Inflammatory macrophage treated with lipopolysaccharide for 4 hours (primary cell): ENCODE measurements at regions not wholly inside any gene's neighbourhood (a gene's known extent, or its start where the extent isn't known, plus 50 kb on each side); places are given as distances from the start of the nearest gene placed in this dataset.
"Not testable (repeated sequence)": the region's sequence is repeated elsewhere in the genome, so short reads cannot be mapped to it uniquely, and the experiment has no call there.

Experiments
- DNase-seq: peaks from one replicate; pipeline ENCODE4 v3.0.0-alpha.2; 2020

DNA sequence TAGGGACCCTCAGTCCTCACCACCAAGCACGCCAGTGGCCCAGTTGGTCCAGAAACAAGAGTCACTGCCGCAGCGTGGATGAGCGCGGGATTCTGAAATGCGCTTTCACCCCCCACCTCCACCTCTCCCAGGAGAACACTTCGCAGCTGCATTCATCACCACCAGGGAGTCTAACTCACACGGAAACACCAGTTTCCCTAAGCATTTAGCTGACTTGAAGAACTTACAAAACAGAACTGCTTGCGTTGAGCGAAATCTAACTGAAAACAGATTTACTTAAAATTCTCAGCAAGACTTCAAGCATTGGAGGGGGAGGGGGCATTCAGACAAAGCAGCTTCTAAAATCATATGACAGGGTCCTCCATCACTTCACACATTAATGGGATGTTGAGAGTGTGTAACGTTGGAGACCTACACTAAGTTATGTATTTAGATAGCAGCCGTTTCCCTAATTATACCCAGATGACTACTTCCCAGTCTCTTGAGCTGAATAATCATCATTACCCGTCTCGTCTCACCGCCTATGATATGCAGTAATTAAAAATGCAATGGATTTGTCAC, 258.2 kb upstream of the IRS2 start:
- no peak for DNase-seq

DNA sequence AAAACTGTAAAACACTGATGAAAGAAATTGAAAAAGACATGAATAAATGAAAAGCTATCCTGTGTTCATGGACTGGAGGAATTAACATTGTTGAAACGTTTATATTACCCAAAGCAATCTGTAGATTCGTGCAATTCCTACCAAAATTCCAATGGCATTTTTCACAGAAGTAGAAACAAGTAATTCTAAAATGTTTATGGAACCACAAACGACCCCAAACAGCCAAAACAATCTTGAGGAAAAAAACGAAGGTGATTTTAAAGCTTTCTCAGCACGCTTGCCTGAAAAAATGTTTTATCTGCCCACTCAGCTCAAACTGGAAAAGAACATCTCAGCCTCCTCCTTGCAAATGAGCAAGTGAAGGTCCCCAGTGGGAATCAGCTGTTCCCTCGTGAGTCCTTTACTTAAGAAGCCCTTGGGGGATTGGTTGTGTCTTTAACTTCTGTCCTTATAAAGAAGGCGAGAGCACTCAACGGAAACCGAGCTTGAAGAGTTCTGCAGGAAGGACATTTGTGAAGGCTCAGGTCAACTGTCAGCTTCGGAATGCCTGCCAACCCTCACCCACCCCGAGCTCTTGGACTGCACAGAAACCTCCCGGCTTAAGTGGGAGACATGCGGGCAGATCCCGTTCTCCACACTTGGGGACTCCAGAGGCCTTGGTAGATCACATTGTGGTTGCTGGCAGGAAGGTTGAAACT, 256.0 kb upstream of the IRS2 start:
- DNase-seq, result no peak

GRCh38 chr13:110041638-110042037, 255.3 kb upstream of the IRS2 start:
- DNase-seq, result not testable (repeated sequence)

DNA sequence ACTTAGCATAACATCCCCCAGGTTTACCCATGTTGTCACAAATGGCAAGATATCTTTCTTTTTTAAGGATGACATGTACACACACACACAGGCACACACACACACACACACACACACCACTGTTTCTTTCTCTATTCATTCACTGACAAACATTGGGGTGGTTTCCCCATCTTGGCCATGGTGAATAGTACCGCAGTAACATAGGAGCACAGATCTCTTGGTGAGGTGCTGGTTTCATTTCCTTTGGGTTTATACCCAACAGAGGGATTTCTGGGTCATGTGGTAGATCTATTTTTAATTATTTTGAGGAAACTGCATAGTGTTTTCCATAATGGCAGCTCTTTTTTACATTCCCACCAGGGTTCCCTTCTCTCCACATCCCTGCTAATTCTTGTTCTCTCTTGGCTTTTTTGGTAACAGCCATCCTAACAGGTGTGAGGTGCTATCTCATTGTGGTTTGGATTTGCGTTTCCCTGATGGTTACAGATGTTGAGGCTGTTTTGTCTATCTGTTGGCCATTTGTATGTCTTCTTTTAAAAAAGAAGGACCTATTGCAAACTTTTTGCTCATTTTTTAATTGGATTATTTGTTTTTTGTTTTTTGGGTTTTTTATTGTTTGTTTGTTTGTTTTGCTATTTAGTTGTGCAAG, 251.7 kb upstream of the IRS2 start:
- no peak for DNase-seq

- no peak for DNase-seq
These were observed 249.7 kb upstream of the IRS2 start for GRCh38 chr13:110036060-110036459.

DNA sequence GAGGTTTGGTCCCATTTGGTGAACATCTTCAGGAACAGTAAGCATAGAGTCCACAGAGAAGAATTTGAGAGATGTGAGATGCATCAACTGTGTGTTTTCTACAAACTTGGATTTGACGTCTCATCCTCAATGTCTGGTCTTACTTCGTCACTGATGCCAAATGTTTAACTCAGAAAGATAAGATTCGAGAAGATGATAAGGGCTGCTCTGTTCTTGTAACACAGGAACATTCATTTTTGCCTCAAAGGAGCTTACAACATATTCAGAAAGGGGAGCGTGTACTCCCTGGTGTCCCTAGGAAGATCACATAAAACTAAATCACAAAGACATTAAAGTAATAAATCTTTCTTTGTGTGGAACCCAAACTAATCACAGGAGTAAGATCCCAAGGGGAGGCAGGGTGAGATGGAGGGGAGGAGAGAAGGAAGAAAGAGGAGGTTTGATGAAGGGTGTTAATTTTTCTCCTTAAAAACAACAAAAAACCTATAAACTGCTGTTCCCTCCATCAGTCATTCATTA, 247.7 kb upstream of the IRS2 start:
- no peak for DNase-seq

GRCh38 chr13:110032969-110033368, 246.6 kb upstream of the IRS2 start:
- DNase-seq, result no peak

- DNase-seq, result no peak
These were observed 244.1 kb upstream of the IRS2 start for GRCh38 chr13:110030394-110030928.

- no peak for DNase-seq
These were observed 242.6 kb upstream of the IRS2 start for GRCh38 chr13:110028838-110029621.

GRCh38 chr13:110028311-110028710, 241.9 kb upstream of the IRS2 start:
- DNase-seq, result no peak

- DNase-seq, result no peak
These were observed 241.3 kb upstream of the IRS2 start for GRCh38 chr13:110027470-110028240.

DNA sequence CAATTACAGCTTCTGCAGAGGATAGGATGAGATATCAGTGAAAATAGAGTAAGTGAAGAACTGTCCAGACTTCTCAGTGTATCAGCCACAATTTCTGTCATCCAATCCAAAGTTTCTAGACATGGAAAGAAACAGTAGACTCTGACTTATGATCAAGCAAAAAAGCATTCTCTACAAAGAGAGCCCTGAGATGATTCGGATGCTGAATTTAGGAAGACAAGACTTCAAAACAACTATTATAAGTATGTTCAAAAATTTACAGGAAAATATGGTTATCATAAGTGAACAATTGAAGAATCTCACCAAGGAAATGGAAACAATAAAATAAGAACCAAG, 238.2 kb upstream of the IRS2 start:
- DNase-seq, result no peak

DNA sequence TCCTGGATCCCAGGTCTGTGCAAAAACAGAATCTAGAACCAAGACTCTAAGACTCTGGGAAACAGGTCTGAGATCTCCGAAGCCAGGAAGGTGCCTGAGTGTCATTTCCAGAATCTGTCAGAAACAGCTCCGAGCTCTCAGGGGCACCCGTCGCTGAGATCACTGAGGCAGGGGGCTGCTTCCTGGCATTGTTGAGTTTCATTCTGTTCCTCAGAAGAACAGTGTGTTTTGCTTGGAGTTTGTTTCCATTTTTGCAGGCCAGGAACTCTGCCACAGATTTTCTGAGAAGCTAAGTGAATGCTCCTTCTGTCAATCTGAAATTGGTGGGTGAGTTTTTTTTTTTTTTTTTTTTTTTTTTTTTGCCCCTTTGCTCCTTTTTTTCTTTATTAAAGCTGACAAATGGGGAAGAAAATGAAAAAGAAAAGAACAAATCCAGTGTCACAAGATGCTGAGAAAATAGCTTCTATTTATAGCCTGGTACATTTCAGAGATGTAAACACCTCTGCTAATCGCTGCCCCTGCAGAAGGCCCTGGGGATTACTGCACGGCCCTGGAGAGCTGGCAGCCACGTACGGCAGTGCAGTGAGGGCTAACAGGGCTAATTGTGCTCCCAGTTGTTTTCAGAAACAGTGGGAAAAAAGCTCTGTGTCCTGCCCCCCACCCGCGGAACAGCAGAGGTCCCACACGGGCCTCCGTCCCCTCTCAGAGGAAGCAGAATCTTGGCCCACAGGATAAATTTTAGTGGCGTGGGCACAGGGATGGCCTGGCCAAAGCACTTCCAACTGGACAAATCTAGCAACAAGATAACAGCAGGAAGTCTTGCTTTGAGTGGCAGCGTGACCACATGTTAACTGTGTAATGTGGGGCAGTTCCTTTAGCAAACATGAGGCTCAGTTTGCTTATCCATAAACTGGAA, 237.6 kb upstream of the IRS2 start:
- no peak for DNase-seq

- no peak for DNase-seq
These were observed 231.6 kb upstream of the IRS2 start for GRCh38 chr13:110018009-110018408.

DNA sequence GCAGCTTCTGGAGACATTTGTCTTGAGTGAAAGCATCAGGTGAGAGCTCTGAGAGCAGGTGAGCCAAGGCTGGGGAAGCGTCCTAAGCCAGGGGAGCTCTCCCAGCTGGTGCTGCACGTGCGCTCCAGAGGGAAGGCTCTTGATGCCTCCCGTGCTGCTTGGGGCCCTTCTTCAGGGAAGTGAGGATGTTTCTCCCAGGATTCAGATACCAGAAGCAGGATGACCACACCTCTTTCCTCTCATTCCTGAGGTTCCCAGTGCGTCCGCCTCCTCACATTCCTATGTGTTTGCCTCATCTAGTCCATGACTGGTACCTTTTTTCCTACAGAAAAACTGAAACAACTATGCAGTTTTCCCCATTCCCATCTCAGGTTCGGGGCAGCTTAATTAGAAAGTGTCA, 231.0 kb upstream of the IRS2 start:
- DNase-seq, result no peak

DNA sequence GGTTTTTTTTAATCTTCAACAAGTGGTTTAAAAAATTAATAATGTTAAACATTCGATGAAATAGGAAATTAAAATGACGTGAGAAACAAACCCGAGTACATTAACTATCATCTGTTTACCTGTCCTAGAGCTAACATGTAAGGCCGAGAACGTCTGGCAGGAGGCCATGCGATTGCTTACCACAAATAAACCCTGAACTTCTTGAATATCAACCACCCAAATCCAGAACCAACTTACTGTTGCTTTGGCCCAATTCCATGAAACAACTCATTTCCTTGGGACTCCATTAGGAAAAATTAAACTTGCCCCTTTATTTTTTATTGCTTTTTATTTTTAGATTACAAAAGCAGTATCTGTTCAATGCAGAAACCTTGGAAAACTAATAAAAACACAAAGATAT, 228.9 kb upstream of the IRS2 start:
- DNase-seq, result no peak

DNA sequence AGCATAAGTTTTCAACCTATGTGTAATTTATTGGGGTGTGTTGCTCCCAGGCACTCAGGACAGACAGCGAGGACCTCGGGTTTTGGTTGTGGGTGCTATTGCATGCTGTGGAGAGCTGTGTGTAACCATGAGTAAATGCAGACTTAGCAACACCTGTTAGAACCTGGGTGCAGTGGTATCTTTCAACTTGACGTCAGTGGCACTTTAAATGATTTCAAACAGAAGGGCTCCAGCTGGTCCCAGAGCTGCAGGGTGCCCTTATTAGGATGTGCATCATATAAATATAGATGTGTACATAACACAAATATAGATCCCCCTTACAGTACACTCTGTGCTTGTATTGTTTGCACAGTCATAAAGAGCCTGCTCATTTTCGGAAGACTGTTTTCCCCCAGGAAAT, 228.3 kb upstream of the IRS2 start:
- no peak for DNase-seq

DNA sequence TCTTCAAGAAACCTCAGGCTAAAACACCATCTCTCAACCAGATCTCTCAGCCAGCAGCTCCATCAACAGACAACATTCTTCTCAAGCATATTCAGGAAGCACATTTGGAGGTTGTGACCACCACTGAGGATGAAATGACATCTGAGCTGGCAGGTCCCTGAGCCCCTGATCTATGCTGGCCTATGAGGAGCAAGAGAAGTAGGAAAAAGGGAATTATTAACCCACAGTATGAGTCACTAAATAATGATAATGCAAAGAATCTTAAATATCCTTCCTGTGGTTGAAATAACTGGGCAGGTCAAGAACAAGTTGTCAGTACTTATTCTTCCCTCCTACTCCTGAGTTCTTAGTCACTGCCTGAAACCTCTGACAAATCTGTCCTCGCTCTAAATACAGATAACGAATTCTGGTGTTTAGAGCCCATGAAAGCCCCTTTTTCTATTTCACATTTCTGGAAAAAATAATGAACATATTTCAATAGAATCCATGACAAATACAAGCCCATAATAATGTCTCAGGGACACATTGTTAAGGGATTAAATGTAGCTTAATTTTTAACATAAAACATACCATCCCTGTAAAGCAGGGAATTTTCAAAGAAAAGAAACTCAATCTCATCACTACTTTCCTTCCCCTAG, 225.8 kb upstream of the IRS2 start:
- DNase-seq, result no peak

GRCh38 chr13:110010404-110011138, 224.2 kb upstream of the IRS2 start:
- no peak for DNase-seq

DNA sequence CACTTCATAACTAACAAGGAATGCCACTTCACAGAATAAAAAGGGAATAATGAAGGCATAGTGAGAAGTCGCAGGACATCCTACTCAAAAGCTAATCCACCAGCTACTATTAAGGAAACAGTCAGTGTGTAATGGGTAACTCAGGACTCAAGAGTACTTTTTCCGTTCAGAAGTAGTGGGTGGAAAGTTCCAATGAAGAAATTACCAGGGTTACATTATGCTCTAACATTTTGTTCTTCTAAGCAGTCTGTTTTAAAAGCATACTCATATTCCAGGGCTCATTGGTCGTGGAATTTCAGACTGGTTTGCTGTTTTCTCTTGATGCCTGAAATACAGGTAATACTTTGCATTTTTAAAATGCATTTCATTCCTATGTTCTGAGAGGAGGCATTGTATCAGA, 222.4 kb upstream of the IRS2 start:
- DNase-seq, result no peak
